ENCODE measurements at regions not wholly inside any gene's neighbourhood (a gene's known extent, or its start where the extent isn't known, plus 50 kb on each side); places are given as distances from the start of the nearest gene placed in this dataset.

GRCh38 chrX:116031331-116031730 is 139.2 kb upstream of the AGTR2 start:
- no peaks in the 10 kb centered on the region for H3K36me3 ChIP-seq
- H3K9me3 ChIP-seq: peaks cover 0 to 41% (median 20%) of the 10 kb centered on the region in 4 donors
- no peaks in the 10 kb centered on the region for H3K27me3 ChIP-seq
- intact Hi-C loops (cut with DNase I; ENCODE audit: low total_unique reads): no loop called here
- TF ChIP-seq POLR2AphosphoS5 (IDR thresholded peaks at IDR 0.05) (no peak), EP300 (IDR thresholded peaks at IDR 0.05) (no peak), POLR2A (IDR thresholded peaks at IDR 0.05) (no peak), CTCF (IDR thresholded peaks at IDR 0.05) (no peak)
- no peak overlapping the region for H3K4me3 ChIP-seq
- no peak for DNase-seq
- no peaks in the 10 kb centered on the region for H3K4me1 ChIP-seq
- H3K27ac ChIP-seq: no peak overlapping the region
- WGBS, 5 donors: 54 to 83% (median 77%) methylated on average over 1 of the region's 1 CpG

Measured in stomach (tissue), 8 donors.